ENCODE measurements at regions not wholly inside any gene's neighbourhood (a gene's known extent, or its start where the extent isn't known, plus 50 kb on each side); places are given as distances from the start of the nearest gene placed in this dataset.

DNA sequence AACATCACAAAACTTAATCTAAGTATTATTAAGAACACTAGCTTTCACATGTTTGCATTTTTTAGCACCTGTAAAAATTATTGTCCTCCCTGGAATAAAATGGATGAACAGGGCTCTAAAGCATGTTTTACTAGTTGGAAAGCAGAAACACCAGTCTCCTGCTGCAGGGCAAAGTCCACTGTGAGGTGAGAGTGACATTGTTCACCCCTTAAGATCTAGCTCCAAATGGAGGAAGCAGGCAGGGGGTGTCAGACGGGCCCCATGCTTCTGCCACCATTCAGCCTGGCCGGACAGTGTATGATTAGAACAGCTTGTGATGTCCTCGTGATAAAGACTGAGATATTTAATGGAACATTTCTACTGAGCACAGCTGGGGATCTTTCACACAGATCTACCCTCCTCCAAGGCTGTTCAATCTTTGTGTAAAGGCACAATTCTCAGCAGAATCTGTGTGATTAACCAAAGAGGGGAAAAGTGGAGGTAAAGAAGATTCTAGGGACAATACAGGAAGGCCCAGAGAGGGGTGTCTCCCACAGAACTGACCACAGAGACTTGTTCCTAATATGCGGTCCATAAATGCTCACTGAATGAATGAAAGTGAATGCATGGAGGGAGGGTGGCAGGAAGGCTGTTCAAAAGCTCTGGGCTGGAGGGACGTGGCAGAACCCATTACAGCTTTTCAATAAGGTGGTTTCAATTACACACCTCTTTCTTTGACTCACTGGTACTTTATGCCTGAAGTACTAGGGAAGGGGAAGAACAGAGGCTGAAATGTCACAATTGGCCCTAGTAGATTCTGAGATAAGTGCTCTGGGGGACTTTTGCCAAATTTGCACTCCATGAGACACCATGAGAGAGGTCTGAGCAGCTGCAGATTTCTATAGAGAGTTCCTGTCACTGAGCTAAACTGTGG lies 239.1 kb upstream of the ARHGAP20 start:
- no peak overlapping the region for H3K4me3 ChIP-seq (replicated peaks; ENCODE audit: low read depth, low read length)
- H3K36me3 ChIP-seq (ENCODE audit: control insufficient read depth, insufficient read depth, low read length): no peaks in the 10 kb centered on the region
- DNase-seq (ENCODE audit: extremely low read depth, insufficient read length): peak; percentile 2
- no peaks in the 10 kb centered on the region for H3K27me3 ChIP-seq (replicated peaks; ENCODE audit: control insufficient read depth, insufficient read depth, low read length)
- TF ChIP-seq, protein P1, sequence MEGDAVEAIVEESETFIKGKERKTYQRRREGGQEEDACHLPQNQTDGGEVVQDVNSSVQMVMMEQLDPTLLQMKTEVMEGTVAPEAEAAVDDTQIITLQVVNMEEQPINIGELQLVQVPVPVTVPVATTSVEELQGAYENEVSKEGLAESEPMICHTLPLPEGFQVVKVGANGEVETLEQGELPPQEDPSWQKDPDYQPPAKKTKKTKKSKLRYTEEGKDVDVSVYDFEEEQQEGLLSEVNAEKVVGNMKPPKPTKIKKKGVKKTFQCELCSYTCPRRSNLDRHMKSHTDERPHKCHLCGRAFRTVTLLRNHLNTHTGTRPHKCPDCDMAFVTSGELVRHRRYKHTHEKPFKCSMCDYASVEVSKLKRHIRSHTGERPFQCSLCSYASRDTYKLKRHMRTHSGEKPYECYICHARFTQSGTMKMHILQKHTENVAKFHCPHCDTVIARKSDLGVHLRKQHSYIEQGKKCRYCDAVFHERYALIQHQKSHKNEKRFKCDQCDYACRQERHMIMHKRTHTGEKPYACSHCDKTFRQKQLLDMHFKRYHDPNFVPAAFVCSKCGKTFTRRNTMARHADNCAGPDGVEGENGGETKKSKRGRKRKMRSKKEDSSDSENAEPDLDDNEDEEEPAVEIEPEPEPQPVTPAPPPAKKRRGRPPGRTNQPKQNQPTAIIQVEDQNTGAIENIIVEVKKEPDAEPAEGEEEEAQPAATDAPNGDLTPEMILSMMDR (IDR thresholded peaks at IDR 0.05; ENCODE audit: insufficient read depth, low read length, poor library complexity, severe bottlenecking): no peak

DNA sequence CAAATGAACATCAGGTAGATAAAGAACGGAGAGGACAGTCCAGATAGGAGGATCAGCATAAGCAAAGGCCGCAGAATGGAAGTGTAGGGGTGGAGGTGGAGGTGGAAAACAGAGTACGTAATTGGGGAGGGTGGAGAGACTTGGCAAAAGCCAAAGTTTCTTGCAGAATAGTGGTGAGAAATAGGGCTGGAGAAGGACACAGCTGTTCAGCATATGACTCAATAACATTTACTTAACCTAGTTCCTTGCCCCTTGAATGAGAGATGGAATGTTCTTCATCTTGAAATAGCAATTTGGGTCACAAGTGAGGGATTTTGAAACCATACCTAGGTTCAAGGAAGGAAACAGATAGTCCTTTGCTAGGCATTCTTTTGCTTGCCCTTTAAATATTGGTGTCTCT lies 235.9 kb upstream of the ARHGAP20 start:
- no peaks in the 10 kb centered on the region for H3K27me3 ChIP-seq (replicated peaks; ENCODE audit: control insufficient read depth, insufficient read depth, low read length)
- no peaks in the 10 kb centered on the region for H3K36me3 ChIP-seq (ENCODE audit: control insufficient read depth, insufficient read depth, low read length)
- DNase-seq (ENCODE audit: extremely low read depth, insufficient read length): no peak
- TF ChIP-seq, protein P1 (IDR thresholded peaks at IDR 0.05; ENCODE audit: insufficient read depth, low read length, poor library complexity, severe bottlenecking): no peak
- no peak overlapping the region for H3K4me3 ChIP-seq (replicated peaks; ENCODE audit: low read depth, low read length)

DNA sequence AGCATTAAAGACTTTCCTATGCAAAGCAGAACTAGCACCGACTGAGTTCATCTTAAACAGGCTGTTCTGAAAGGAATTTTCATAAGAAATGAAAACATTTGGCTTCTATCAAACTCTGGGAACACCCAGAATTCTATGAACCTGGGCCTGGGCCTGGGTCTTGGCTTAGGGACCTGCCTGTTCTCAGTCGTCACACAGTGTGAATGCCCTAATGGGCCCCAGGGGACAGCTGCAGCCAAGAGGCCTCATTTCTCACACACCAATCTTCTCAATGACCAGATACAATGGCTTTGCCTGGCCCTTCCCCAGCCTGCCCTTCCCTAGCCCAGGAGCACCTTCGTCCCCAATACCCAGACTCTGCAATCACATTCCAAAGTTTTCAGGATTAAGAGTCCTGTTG lies 234.9 kb upstream of the ARHGAP20 start:
- Histone ChIP-seq H3K4me3 (replicated peaks; ENCODE audit: low read depth, low read length) (no peak overlapping the region), H3K27me3 (replicated peaks; ENCODE audit: control insufficient read depth, insufficient read depth, low read length) (no peaks in the 10 kb centered on the region; the same call in 1 of the 2 replicates), H3K36me3 (ENCODE audit: control insufficient read depth, insufficient read depth, low read length) (no peaks in the 10 kb centered on the region)
- TF ChIP-seq, protein P1 (IDR thresholded peaks at IDR 0.05; ENCODE audit: insufficient read depth, low read length, poor library complexity, severe bottlenecking): no peak
- no peak for DNase-seq (ENCODE audit: extremely low read depth, insufficient read length)

DNA sequence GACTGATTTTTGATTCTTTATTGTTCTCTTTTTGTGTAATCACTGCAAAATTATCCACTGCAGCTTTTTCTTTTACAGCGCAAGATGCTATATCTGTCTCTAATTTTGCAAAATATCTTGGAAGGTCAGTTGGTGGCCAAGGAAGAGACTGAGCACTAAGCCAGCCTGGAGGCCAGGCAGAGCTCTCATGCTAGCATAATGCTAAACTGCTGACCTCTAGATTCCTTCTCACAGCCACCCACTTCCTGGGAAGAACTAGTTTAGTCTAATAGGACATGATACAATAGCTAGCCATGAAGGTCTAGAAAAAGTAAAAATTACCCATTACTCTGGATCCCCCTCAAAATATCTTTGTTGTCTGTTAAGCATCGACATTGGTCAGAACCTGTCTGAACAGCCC lies 227.2 kb upstream of the ARHGAP20 start:
- H3K27me3 ChIP-seq (replicated peaks; ENCODE audit: control insufficient read depth, insufficient read depth, low read length): no peaks in the 10 kb centered on the region; the same call in none of the 2 replicates
- DNase-seq (ENCODE audit: extremely low read depth, insufficient read length): no peak
- H3K4me3 ChIP-seq (replicated peaks; ENCODE audit: low read depth, low read length): no peak overlapping the region
- TF ChIP-seq, protein P1 (IDR thresholded peaks at IDR 0.05; ENCODE audit: insufficient read depth, low read length, poor library complexity, severe bottlenecking): no peak
- H3K36me3 ChIP-seq (ENCODE audit: control insufficient read depth, insufficient read depth, low read length): no peaks in the 10 kb centered on the region

DNA sequence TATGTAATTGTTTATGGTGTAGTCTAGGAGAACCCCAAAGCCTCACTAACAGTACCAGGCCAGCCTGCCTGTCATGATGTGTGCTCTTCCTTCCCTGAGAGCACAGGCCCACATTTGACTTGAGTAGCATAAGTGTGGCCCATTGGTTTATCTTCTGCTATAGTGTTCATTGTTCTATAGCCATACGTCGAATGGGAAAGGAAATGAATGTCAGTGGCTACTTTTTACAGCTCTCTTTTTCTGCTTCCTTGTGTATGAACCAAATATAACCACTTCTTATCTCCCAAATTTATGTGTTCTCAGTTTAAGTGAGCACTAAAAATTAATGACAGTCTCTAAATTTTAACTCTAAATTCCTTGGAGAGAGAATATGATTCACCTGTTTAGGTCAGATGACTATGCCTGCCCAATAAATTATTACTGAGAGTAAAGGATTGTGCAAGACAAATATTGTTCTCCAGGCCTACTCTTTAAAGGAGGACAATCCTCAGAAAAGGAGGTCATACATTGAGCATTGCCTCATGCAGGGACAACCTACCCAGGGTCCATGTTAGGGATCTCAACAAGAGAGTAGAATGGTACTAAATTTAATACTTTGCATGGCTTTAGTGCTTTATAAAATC lies 222.9 kb upstream of the ARHGAP20 start:
- H3K36me3 ChIP-seq (ENCODE audit: control insufficient read depth, insufficient read depth, low read length): no peaks in the 10 kb centered on the region
- H3K4me3 ChIP-seq (replicated peaks; ENCODE audit: low read depth, low read length): no peak overlapping the region
- TF ChIP-seq, protein P1 (IDR thresholded peaks at IDR 0.05; ENCODE audit: insufficient read depth, low read length, poor library complexity, severe bottlenecking): no peak
- DNase-seq (ENCODE audit: extremely low read depth, insufficient read length): no peak
- no peaks in the 10 kb centered on the region; the same call in 1 of the 2 replicates for H3K27me3 ChIP-seq (replicated peaks; ENCODE audit: control insufficient read depth, insufficient read depth, low read length)
